ENCODE measurements at regions not wholly inside any gene's neighbourhood (a gene's known extent, or its start where the extent isn't known, plus 50 kb on each side); places are given as distances from the start of the nearest gene placed in this dataset.
A peak's percentile ranks its signal among the peaks of the same experiment; 100 is the strongest.

GRCh38 chr1:175864625-175865024 is 121.2 kb upstream of the TNR start:
- no peak for DNase-seq

- DNase-seq: no peak
Measured at GRCh38 chr1:175864183-175864582, 120.8 kb upstream of the TNR start.

- no peak for DNase-seq
Measured at GRCh38 chr1:175863299-175864050, 120.1 kb upstream of the TNR start.

- DNase-seq: no peak
Measured at GRCh38 chr1:175862408-175862807, 119.0 kb upstream of the TNR start.

GRCh38 chr1:175861626-175862367 is 118.4 kb upstream of the TNR start:
- no peak for DNase-seq

GRCh38 chr1:175857756-175858155 is 114.4 kb upstream of the TNR start:
- DNase-seq: no peak

- DNase-seq: no peak
Measured at GRCh38 chr1:175853681-175854080, 110.3 kb upstream of the TNR start.

GRCh38 chr1:175851749-175852148 is 108.4 kb upstream of the TNR start:
- no peak for DNase-seq

- DNase-seq: no peak
Measured at GRCh38 chr1:175848329-175848728, 104.9 kb upstream of the TNR start.

GRCh38 chr1:175845985-175846384 is 102.6 kb upstream of the TNR start:
- no peak for DNase-seq

GRCh38 chr1:175845338-175845737 is 101.9 kb upstream of the TNR start:
- DNase-seq: no peak

- no peak for DNase-seq
Measured at GRCh38 chr1:175844877-175845276, 101.5 kb upstream of the TNR start.

GRCh38 chr1:175842550-175842949 is 99.2 kb upstream of the TNR start:
- no peak for DNase-seq

GRCh38 chr1:175841738-175842187 is 98.4 kb upstream of the TNR start:
- no peak for DNase-seq

- no peak for DNase-seq
Measured at GRCh38 chr1:175840787-175841186, 97.4 kb upstream of the TNR start.

GRCh38 chr1:175839779-175840669 is 96.6 kb upstream of the TNR start:
- no peak for DNase-seq

- DNase-seq: no peak
Measured at GRCh38 chr1:175834597-175834996, 91.2 kb upstream of the TNR start.

GRCh38 chr1:175833951-175834350 is 90.6 kb upstream of the TNR start:
- no peak for DNase-seq

- DNase-seq: no peak
Measured at GRCh38 chr1:175833502-175833901, 90.1 kb upstream of the TNR start.

- no peak for DNase-seq
Measured at GRCh38 chr1:175830500-175830899, 87.1 kb upstream of the TNR start.

GRCh38 chr1:175829845-175830244 is 86.5 kb upstream of the TNR start:
- no peak for DNase-seq

- DNase-seq: no peak
Measured at GRCh38 chr1:175826705-175827104, 83.3 kb upstream of the TNR start.

GRCh38 chr1:175824079-175824478 is 80.7 kb upstream of the TNR start:
- peak; percentile 19 to 59 for DNase-seq

Data from stimulated activated CD4-positive, alpha-beta T cell treated with anti-CD3 and anti-CD28 coated beads, Interleukin-2, amount 100 ng/mL, for 24 hours (primary cell).